NCI-H69 (cell line): ENCODE measurements at regions not wholly inside any gene's neighbourhood (a gene's known extent, or its start where the extent isn't known, plus 50 kb on each side); places are given as distances from the start of the nearest gene placed in this dataset.
"Not testable (repeated sequence)": the region's sequence is repeated elsewhere in the genome, so short reads cannot be mapped to it uniquely, and the experiment has no call there.

Experiments used
- DNase-seq: peaks from one replicate; lab custom pipeline; 2025; lab: John Stamatoyannopoulos, UW

- not testable (repeated sequence) for DNase-seq
Measured at GRCh38 chr2:150667039-150667438, 179.6 kb upstream of the RND3 start.

- no peak for DNase-seq
Measured at GRCh38 chr2:150663143-150663542, 175.7 kb upstream of the RND3 start.

- DNase-seq: no peak
Measured at GRCh38 chr2:150656002-150656401, 168.5 kb upstream of the RND3 start.

GRCh38 chr2:150653351-150653750, 165.9 kb upstream of the RND3 start:
- DNase-seq: no peak

GRCh38 chr2:150647943-150648342, 160.5 kb upstream of the RND3 start:
- no peak for DNase-seq

GRCh38 chr2:150646746-150647145, 159.3 kb upstream of the RND3 start:
- no peak for DNase-seq

- no peak for DNase-seq
Measured at GRCh38 chr2:150644298-150645067, 157.0 kb upstream of the RND3 start.

- DNase-seq: no peak
Measured at GRCh38 chr2:150643114-150643725, 155.8 kb upstream of the RND3 start.

- no peak for DNase-seq
Measured at GRCh38 chr2:150640039-150640438, 152.6 kb upstream of the RND3 start.

- DNase-seq: no peak
Measured at GRCh38 chr2:150639383-150639782, 151.9 kb upstream of the RND3 start.

GRCh38 chr2:150631236-150631821, 143.9 kb upstream of the RND3 start:
- no peak for DNase-seq

- no peak for DNase-seq
Measured at GRCh38 chr2:150630587-150631235, 143.2 kb upstream of the RND3 start.

- DNase-seq: no peak
Measured at GRCh38 chr2:150627526-150627925, 140.1 kb upstream of the RND3 start.

- no peak for DNase-seq
Measured at GRCh38 chr2:150626934-150627411, 139.5 kb upstream of the RND3 start.

GRCh38 chr2:150625741-150626140, 138.3 kb upstream of the RND3 start:
- DNase-seq: no peak

GRCh38 chr2:150625303-150625702, 137.8 kb upstream of the RND3 start:
- DNase-seq: peak; percentile 6

- peak; percentile 21 for DNase-seq
Measured at GRCh38 chr2:150624001-150624401, 136.5 kb upstream of the RND3 start.

GRCh38 chr2:150621526-150622213, 134.2 kb upstream of the RND3 start:
- no peak for DNase-seq

- DNase-seq: no peak
Measured at GRCh38 chr2:150620855-150621254, 133.4 kb upstream of the RND3 start.

GRCh38 chr2:150620416-150620815, 132.9 kb upstream of the RND3 start:
- no peak for DNase-seq

- DNase-seq: peak; percentile 6
Measured at GRCh38 chr2:150619607-150620330, 132.3 kb upstream of the RND3 start.
